Retinal pigment epithelial cell (primary cell): ENCODE measurements at regions not wholly inside any gene's neighbourhood (a gene's known extent, or its start where the extent isn't known, plus 50 kb on each side); places are given as distances from the start of the nearest gene placed in this dataset.

ENCODE experiments used
- DNase-seq: peaks from one replicate; pipeline ENCODE4 v3.0.0-alpha.2; 2010; ENCODE audit warnings: low read depth
- H3K4me3 ChIP-seq: 2 replicates; pipeline ENCODE4 v1.5.1; 2011; ENCODE audit warnings: mild to moderate bottlenecking, low read length, control low read depth, moderate library complexity
- CTCF ChIP-seq: conservative IDR thresholded peaks from 2 replicates; pipeline ENCODE4 v1.5.1; 2011; ENCODE audit warnings: low read depth, low read length, control low read depth, inconsistent platforms

- DNase-seq, result no peak
- TF ChIP-seq CTCF, result no peak
- H3K4me3 ChIP-seq, result no peak overlapping the region
These were observed 246.3 kb upstream of the KBTBD8 start for GRCh38 chr3:66751842-66752241.

GRCh38 chr3:66753670-66754069 is 244.4 kb upstream of the KBTBD8 start:
- DNase-seq, result no peak
- no peak overlapping the region for H3K4me3 ChIP-seq
- TF ChIP-seq CTCF, result no peak

GRCh38 chr3:66754613-66755012 is 243.5 kb upstream of the KBTBD8 start:
- DNase-seq, result no peak
- no peak overlapping the region for H3K4me3 ChIP-seq
- TF ChIP-seq CTCF, result no peak

GRCh38 chr3:66755924-66756323 is 242.2 kb upstream of the KBTBD8 start:
- TF ChIP-seq CTCF, result no peak
- no peak overlapping the region for H3K4me3 ChIP-seq
- no peak for DNase-seq

- DNase-seq, result no peak
- H3K4me3 ChIP-seq, result no peak overlapping the region
- TF ChIP-seq CTCF, result no peak
These were observed 241.6 kb upstream of the KBTBD8 start for GRCh38 chr3:66756468-66757036.

DNA sequence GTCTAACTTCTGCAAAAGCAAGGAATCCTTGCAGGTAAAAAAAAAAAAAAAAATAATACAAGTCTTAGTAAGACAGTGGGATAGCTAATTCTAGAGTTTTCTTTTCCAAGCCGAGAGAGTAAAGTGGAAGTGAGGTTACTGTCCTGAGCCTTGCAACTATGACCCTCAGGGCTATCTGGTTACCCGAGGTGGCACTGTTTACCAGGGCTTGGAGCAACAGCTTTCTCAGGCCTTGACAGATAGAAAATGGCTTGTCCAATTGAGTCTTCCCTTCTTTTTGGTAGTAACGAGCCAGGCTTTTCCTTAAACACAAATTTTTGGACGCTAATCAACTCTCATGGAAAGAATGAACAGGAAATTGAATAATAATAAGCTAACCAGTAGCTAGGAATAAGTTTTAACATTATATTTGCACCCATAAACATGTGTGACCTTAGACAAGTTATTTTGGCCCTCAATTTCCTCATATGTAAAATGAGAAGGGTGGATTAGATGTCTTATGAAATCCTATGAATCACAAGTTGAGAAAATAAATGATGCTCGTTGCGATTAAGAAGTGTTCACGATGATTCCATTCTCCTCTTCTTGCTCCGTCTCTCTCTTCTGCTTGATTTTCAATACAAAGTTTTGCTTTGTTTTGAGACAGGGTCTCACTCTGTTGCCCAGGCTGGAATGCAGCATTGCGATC is 236.9 kb upstream of the KBTBD8 start:
- H3K4me3 ChIP-seq, result no peak overlapping the region
- TF ChIP-seq CTCF, result no peak
- DNase-seq, result no peak

- no peak for DNase-seq
- TF ChIP-seq CTCF, result no peak
- H3K4me3 ChIP-seq, result no peak overlapping the region
These were observed 235.0 kb upstream of the KBTBD8 start for GRCh38 chr3:66762916-66763693.
